ENCODE measurements at regions not wholly inside any gene's neighbourhood (a gene's known extent, or its start where the extent isn't known, plus 50 kb on each side); places are given as distances from the start of the nearest gene placed in this dataset.
"Not testable (repeated sequence)": the region's sequence is repeated elsewhere in the genome, so short reads cannot be mapped to it uniquely, and the experiment has no call there.

- DNase-seq (ENCODE audit: low spot score) = no peak
These were observed 460.0 kb upstream of the ZNF507 start for GRCh38 chr19:31885280-31885853.

- DNase-seq (ENCODE audit: low spot score) = no peak
These were observed 455.2 kb upstream of the ZNF507 start for GRCh38 chr19:31890230-31890629.

- no peak for DNase-seq (ENCODE audit: low spot score)
These were observed 453.4 kb upstream of the ZNF507 start for GRCh38 chr19:31892060-31892459.

GRCh38 chr19:31893491-31893890, 451.9 kb upstream of the ZNF507 start:
- not testable (repeated sequence) for DNase-seq (ENCODE audit: low spot score)

- DNase-seq (ENCODE audit: low spot score) = no peak
These were observed 451.0 kb upstream of the ZNF507 start for GRCh38 chr19:31894451-31894850.

- DNase-seq (ENCODE audit: low spot score) = no peak
These were observed 448.1 kb upstream of the ZNF507 start for GRCh38 chr19:31897292-31897691.

- DNase-seq (ENCODE audit: low spot score) = no peak
These were observed 444.4 kb upstream of the ZNF507 start for GRCh38 chr19:31900991-31901390.

- no peak for DNase-seq (ENCODE audit: low spot score)
These were observed 442.6 kb upstream of the ZNF507 start for GRCh38 chr19:31902821-31903220.

- no peak for DNase-seq (ENCODE audit: low spot score)
These were observed 441.4 kb upstream of the ZNF507 start for GRCh38 chr19:31903979-31904378.

GRCh38 chr19:31906111-31906871, 439.1 kb upstream of the ZNF507 start:
- no peak for DNase-seq (ENCODE audit: low spot score)

- DNase-seq (ENCODE audit: low spot score) = no peak
These were observed 437.7 kb upstream of the ZNF507 start for GRCh38 chr19:31907661-31908060.

- DNase-seq (ENCODE audit: low spot score) = no peak
These were observed 437.3 kb upstream of the ZNF507 start for GRCh38 chr19:31908080-31908479.

GRCh38 chr19:31908496-31909225, 436.7 kb upstream of the ZNF507 start:
- DNase-seq (ENCODE audit: low spot score) = no peak

GRCh38 chr19:31910224-31910623, 435.2 kb upstream of the ZNF507 start:
- DNase-seq (ENCODE audit: low spot score) = no peak

- no peak for DNase-seq (ENCODE audit: low spot score)
These were observed 433.8 kb upstream of the ZNF507 start for GRCh38 chr19:31911577-31911976.

GRCh38 chr19:31913103-31913661, 432.2 kb upstream of the ZNF507 start:
- DNase-seq (ENCODE audit: low spot score) = no peak

GRCh38 chr19:31930401-31930800, 415.0 kb upstream of the ZNF507 start:
- no peak for DNase-seq (ENCODE audit: low spot score)

GRCh38 chr19:31937983-31938382, 407.4 kb upstream of the ZNF507 start:
- no peak for DNase-seq (ENCODE audit: low spot score)

GRCh38 chr19:31938675-31939074, 406.7 kb upstream of the ZNF507 start:
- DNase-seq (ENCODE audit: low spot score) = no peak

GRCh38 chr19:31940396-31940795, 405.0 kb upstream of the ZNF507 start:
- no peak for DNase-seq (ENCODE audit: low spot score)

GRCh38 chr19:31943191-31943661, 402.2 kb upstream of the ZNF507 start:
- DNase-seq (ENCODE audit: low spot score) = no peak

- no peak for DNase-seq (ENCODE audit: low spot score)
These were observed 401.6 kb upstream of the ZNF507 start for GRCh38 chr19:31943778-31944177.

- DNase-seq (ENCODE audit: low spot score) = no peak
These were observed 401.1 kb upstream of the ZNF507 start for GRCh38 chr19:31944326-31944725.
